HCT116 (cell line): ENCODE measurements at regions not wholly inside any gene's neighbourhood (a gene's known extent, or its start where the extent isn't known, plus 50 kb on each side); places are given as distances from the start of the nearest gene placed in this dataset.

ENCODE experiments used
- ATAC-seq: fragments of 200-7000 bp; cut with Tn5 transposase; 2 replicates; pipeline ENCODE4 v1.9.1; 2020; ENCODE audit warnings: mild to moderate bottlenecking, moderate library complexity
- BruUV-seq: library from RNA; stranded (reverse); fragments of 400-500 nt; replicated peaks from 2 replicates; lab custom pipeline; 2021; lab: Mats Ljungman, UMichigan
- CTCF ChIA-PET: fragments of 300-600 bp; sonication (Branson Sonifier 250); formaldehyde crosslinking; loops from one replicate; lab custom pipeline; 2021; ENCODE audit warnings: antibody characterized with exemption; lab: Charles Lee
- POLR2A ChIA-PET: fragments of 300-600, 350-600 bp; sonication (Branson Sonifier 250); formaldehyde crosslinking; loops from one replicate; lab custom pipeline; 2021; ENCODE audit warnings: antibody characterized with exemption; lab: Charles Lee
- RAD21 ChIA-PET, 2 experiments: fragments of 300-600 bp; sonication (Branson Sonifier 250); formaldehyde crosslinking; loops; one replicate each; lab custom pipeline; 2023; ENCODE audit warnings: low total read pairs in 2 of 2; ENCODE audit not compliant: uncharacterized antibody in 2 of 2, unreplicated experiment in 2 of 2, low non-redundant PET in 1 of 2; lab: Charles Lee
- DNase-seq: peaks from one replicate; pipeline ENCODE4 v3.0.0-alpha.2; 2010; ENCODE audit warnings: low read depth, low spot score
- H2AFZ ChIP-seq: fragments of 200-600 bp; shearing (Covaris generic), sonication (generic); 2 replicates; pipeline ENCODE4 v1.6.1; 2017; ENCODE audit warnings: low read depth, mixed run types, mixed read lengths, antibody characterized with exemption, low read length; ENCODE audit not compliant: poor library complexity, severe bottlenecking
- H3K27ac ChIP-seq: 2 replicates; pipeline ENCODE4 v1.5.1; 2012; ENCODE audit warnings: low read depth, low read length
- H3K27me3 ChIP-seq: fragments of 200-600 bp; sonication (generic); 2 replicates; pipeline ENCODE4 v1.6.1; 2016; ENCODE audit warnings: mixed run types, low read length, mixed read lengths; ENCODE audit not compliant: insufficient read depth
- H3K36me3 ChIP-seq, 2 experiments: fragments of 200-500 bp in 1 of 2; fragments of 200-600 bp in 1 of 2; sonication (Bioruptor generic) in 1 of 2; sonication (generic) in 1 of 2; 2 replicates each; pipeline versions ENCODE4 v1.5.1 to v1.6.1; 2014 to 2016; ENCODE audit warnings: low read length in 2 of 2, inconsistent platforms in 1 of 2, mixed read lengths in 1 of 2, mixed run types in 1 of 2; ENCODE audit not compliant: insufficient read depth in 2 of 2, control insufficient read depth in 1 of 2
- H3K4me1 ChIP-seq, 2 experiments: fragments of 200-600 bp in 1 of 2; sonication (generic) in 1 of 2; 2 replicates each; pipeline versions ENCODE4 v1.5.1 to v1.6.1; 2012 to 2017; ENCODE audit warnings: low read length in 2 of 2, inconsistent platforms in 1 of 2, mild to moderate bottlenecking in 1 of 2, mixed read lengths in 1 of 2, mixed run types in 1 of 2, moderate library complexity in 1 of 2; ENCODE audit not compliant: insufficient read depth in 2 of 2, control insufficient read depth in 1 of 2
- H3K4me2 ChIP-seq: fragments of 200-600 bp; sonication (generic); 2 replicates; pipeline ENCODE4 v1.6.1; 2017; ENCODE audit warnings: mixed run types, low read length, mixed read lengths
- H3K4me3 ChIP-seq, 2 experiments: fragments of 200-600 bp in 1 of 2; sonication (generic) in 1 of 2; replicated peaks in 1 of 2; 2 replicates each; pipeline ENCODE4 v1.5.1; 2011 to 2016; ENCODE audit warnings: low read length in 2 of 2, control low read depth in 1 of 2, low read depth in 1 of 2, mild to moderate bottlenecking in 1 of 2, mixed read lengths in 1 of 2, mixed run types in 1 of 2
- H3K79me2 ChIP-seq: fragments of 200-600 bp; sonication (generic); 2 replicates; pipeline ENCODE4 v1.6.1; 2017; ENCODE audit warnings: mild to moderate bottlenecking, mixed run types, low read length, moderate library complexity, mixed read lengths; ENCODE audit not compliant: insufficient read depth
- H3K9ac ChIP-seq: fragments of 200-600 bp; sonication (generic); 2 replicates; pipeline ENCODE4 v1.6.1; 2016; ENCODE audit warnings: low read length, mixed read lengths
- H3K9me2 ChIP-seq: fragments of 200-600 bp; sonication (generic), shearing (Covaris generic); 2 replicates; pipeline ENCODE4 v1.6.1; 2017; ENCODE audit warnings: mixed run types, mild to moderate bottlenecking, moderate library complexity; ENCODE audit not compliant: insufficient read depth
- H3K9me3 ChIP-seq, 2 experiments: fragments of 200-500 bp in 1 of 2; fragments of 200-600 bp in 1 of 2; sonication (Bioruptor generic) in 1 of 2; sonication (generic) in 1 of 2; 2 replicates each; pipeline ENCODE4 v1.6.1; 2014 to 2017; ENCODE audit warnings: low read length in 2 of 2, mixed read lengths in 2 of 2, inconsistent platforms in 1 of 2, low read depth in 1 of 2, mild to moderate bottlenecking in 1 of 2, mixed run types in 1 of 2, moderate library complexity in 1 of 2; ENCODE audit not compliant: control insufficient read depth in 1 of 2, insufficient read depth in 1 of 2
- H4K20me1 ChIP-seq: fragments of 200-600 bp; sonication (generic), shearing (Covaris generic); 2 replicates; pipeline ENCODE4 v1.6.1; 2017; ENCODE audit warnings: mixed run types, mild to moderate bottlenecking, moderate library complexity; ENCODE audit not compliant: insufficient read depth
- CBX3 ChIP-seq: IDR thresholded peaks from 2 replicates; pipeline ENCODE4 v1.6.1; 2012; ENCODE audit warnings: low read depth
- CTCF ChIP-seq, 3 experiments: fragments of 200-600 bp in 1 of 3; sonication (generic) in 1 of 3; IDR thresholded peaks in 2 of 3; conservative IDR thresholded peaks in 1 of 3; 2 replicates each; pipeline ENCODE4 v1.5.1; 2012 to 2017; ENCODE audit warnings: low read depth in 2 of 3, low read length in 2 of 3, antibody characterized with exemption in 1 of 3, borderline replicate concordance in 1 of 3, control low read depth in 1 of 3, mild to moderate bottlenecking in 1 of 3, mixed read lengths in 1 of 3, mixed run types in 1 of 3, moderate library complexity in 1 of 3; ENCODE audit not compliant: insufficient read depth in 1 of 3
- EZH2phosphoT487 ChIP-seq: fragments of 200-600 bp; IDR thresholded peaks from 2 replicates; pipeline ENCODE4 v1.6.1; 2018; ENCODE audit warnings: antibody characterized with exemption, borderline replicate concordance
- JUND ChIP-seq: IDR thresholded peaks from 2 replicates; pipeline ENCODE4 v1.6.1; 2012
- POLR2AphosphoS5 ChIP-seq: IDR thresholded peaks from 2 replicates; pipeline ENCODE4 v1.6.1; 2011; ENCODE audit warnings: mild to moderate bottlenecking, low read depth, low read length, moderate library complexity
- SIN3A ChIP-seq: IDR thresholded peaks from 2 replicates; pipeline ENCODE4 v1.6.1; 2012; ENCODE audit warnings: low read depth
- SP1 ChIP-seq: IDR thresholded peaks from 2 replicates; pipeline ENCODE4 v1.6.1; 2012; ENCODE audit warnings: low read depth
- TCF7L2 ChIP-seq: IDR thresholded peaks from 2 replicates; pipeline ENCODE4 v1.7.0; 2011; ENCODE audit warnings: borderline replicate concordance, inconsistent platforms; ENCODE audit not compliant: insufficient read depth, insufficient read length; ENCODE audit errors: extremely low read depth
- YY1 ChIP-seq: IDR thresholded peaks from 2 replicates; pipeline ENCODE4 v1.6.1; 2011; ENCODE audit warnings: low read length, low read depth, moderate library complexity, mild to moderate bottlenecking; ENCODE audit not compliant: insufficient replicate concordance; ENCODE audit errors: extremely low read depth
- ZFX ChIP-seq: fragments of 450-650 bp; IDR thresholded peaks from 2 replicates; pipeline ENCODE4 v1.6.1; 2017
- ZNF274 ChIP-seq: fragments of 200-500 bp; sonication (Bioruptor generic); IDR thresholded peaks from 2 replicates; pipeline ENCODE4 v1.6.1; 2014; ENCODE audit warnings: mild to moderate bottlenecking, low read depth, low read length, inconsistent platforms
- intact Hi-C: fragments of 100-400 bp; cut with micrococcal nuclease; formaldehyde crosslinking; loops from 2 replicates; pipeline ENCODE4 v1.10.0; 2022
- TF ChIP-seq, protein P1 (sequence below): IDR thresholded peaks from 2 replicates; pipeline ENCODE4 v1.6.1; 2012

DNA sequence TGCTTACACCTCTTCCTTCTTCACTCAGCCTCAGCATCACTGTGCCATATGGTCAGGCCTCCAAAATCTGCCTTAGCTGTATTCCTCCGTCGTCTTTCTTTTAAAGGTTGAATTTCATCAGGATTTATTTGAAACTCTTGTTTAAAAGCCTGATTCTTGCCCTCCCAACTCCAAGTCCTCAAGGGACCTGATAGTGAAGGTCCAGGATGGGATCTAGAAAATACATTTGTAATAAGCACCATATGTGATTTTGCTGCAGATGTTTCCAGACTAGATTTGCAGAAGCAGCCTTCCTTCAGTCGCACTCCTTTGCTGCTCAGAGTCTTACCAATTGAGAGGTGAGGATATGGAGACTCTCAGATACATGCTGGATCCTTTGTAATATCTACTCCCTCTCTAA, 101.0 kb upstream of the ANKRD1 start:
- no peak overlapping the region for H3K4me2 ChIP-seq
- H3K9me3 ChIP-seq: no peaks in the 10 kb centered on the region
- RAD21 ChIA-PET: no interaction called here
- no peak for DNase-seq
- TF ChIP-seq ZNF274 (no peak), SP1 (no peak), CTCF (IDR thresholded peaks at IDR 0.05 in 2 of 3, conservative IDR thresholded peaks at IDR 0.05 in 1 of 3; ENCODE audit: borderline replicate concordance in 1 of 3, insufficient read depth in 1 of 3, low read depth in 2 of 3, low read length in 2 of 3) (no peak), JUND (no peak), YY1 (no peak), SIN3A (no peak), TCF7L2 (no peak), POLR2AphosphoS5 (no peak), CBX3 (no peak), EZH2phosphoT487 (no peak), ZFX (no peak)
- TF ChIP-seq, protein P1, sequence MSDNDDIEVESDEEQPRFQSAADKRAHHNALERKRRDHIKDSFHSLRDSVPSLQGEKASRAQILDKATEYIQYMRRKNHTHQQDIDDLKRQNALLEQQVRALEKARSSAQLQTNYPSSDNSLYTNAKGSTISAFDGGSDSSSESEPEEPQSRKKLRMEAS: no peak
- TF ChIP-seq, all 23 proteins: peak for 0
- BruUV-seq: no TSS peak
- no peaks in the 10 kb centered on the region for H4K20me1 ChIP-seq
- ChIA-PET POLR2A (no interaction called here), CTCF (no interaction called here)
- H3K9ac ChIP-seq: no peak overlapping the region
- no peaks in the 10 kb centered on the region for H3K79me2 ChIP-seq
- H3K36me3 ChIP-seq: no peaks in the 10 kb centered on the region
- ATAC-seq: no peak
- no peak overlapping the region for H2AFZ ChIP-seq
- no peak overlapping the region for H3K27ac ChIP-seq
- H3K4me1 ChIP-seq: no peaks in the 10 kb centered on the region
- no peak overlapping the region for H3K4me3 ChIP-seq
- H3K27me3 ChIP-seq: no peaks in the 10 kb centered on the region
- intact Hi-C loops: no loop called here
- no peaks in the 10 kb centered on the region for H3K9me2 ChIP-seq
